ENCODE measurements at regions not wholly inside any gene's neighbourhood (a gene's known extent, or its start where the extent isn't known, plus 50 kb on each side); places are given as distances from the start of the nearest gene placed in this dataset.

DNA sequence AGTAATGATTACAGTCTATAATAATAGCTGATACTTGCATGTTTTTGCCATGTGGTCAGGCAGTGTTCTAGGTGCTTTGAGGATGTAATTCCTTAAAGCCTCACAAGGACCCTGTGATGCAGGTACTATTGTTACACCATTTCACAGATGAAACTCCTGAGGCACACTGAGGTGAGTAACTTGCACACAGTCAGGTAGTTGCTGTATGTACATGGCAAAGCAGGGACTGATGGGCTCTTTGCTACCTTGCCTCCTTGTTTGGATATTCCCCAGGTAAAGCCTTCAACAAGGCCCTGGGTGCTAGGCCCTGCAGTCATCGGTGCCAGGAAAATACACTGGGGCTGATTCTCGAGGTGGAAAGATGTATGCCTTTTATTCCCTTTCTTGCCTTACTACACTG, 317.5 kb downstream of the CXCL12 start:
- Mint-ChIP-seq H3K9me3 (no peaks in the 10 kb centered on the region), H3K27ac (no peak overlapping the region), H3K36me3 (ENCODE audit: low read depth) (no peaks in the 10 kb centered on the region), H3K27me3 (ENCODE audit: low read depth) (no peaks in the 10 kb centered on the region), H3K4me1 (ENCODE audit: low read depth) (no peaks in the 10 kb centered on the region), H3K4me3 (no peak overlapping the region)
- intact Hi-C loops (cut with micrococcal nuclease) = no loop called here
- DNase-seq = no peak
- CTCF ChIA-PET = no interaction called here

DNA sequence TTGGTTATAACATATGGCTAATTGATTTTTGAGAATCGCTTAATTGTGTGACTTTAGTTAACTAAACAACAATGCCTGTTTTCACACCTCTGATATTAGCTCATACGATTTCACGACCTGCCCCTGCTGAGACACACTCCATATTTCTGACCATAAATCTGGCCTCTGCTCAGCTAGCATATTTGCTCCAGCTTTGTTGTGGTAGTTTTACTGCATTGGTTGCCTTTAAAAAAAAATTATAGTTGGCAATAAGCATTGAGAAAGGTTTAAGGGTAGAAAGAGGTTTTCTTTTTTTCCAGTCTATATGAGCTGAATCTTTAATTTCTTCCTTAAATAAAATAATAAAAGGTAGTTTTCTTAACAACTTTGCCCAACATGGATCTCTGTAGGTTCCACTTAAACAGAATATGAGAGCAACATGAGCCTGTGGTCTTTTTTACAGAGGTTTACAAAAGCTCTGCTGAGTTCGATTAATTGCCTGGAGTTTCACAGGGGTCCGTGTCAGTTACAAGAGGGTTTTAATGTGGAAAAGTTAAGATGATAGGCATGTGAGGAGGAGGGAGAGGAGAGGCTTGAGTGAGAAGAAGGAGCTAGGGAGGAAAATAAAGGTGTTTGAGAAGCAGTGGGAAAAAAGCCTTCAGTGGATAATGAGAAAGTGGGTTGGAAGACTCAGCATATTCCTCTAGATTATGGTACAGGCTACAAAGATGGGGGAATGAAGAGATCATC, 318.2 kb downstream of the CXCL12 start:
- H3K9me3 Mint-ChIP-seq = no peaks in the 10 kb centered on the region
- no peaks in the 10 kb centered on the region for H3K27me3 Mint-ChIP-seq (ENCODE audit: low read depth)
- no peaks in the 10 kb centered on the region for H3K4me1 Mint-ChIP-seq (ENCODE audit: low read depth)
- intact Hi-C loops (cut with micrococcal nuclease) = no loop called here
- CTCF ChIA-PET = interaction anchor here (0.6 kb wide), 2 partner anchors 360 to 545 kb away, joined by 3 read pairs; no protein-coding TSS in a partner anchor
- H3K4me3 Mint-ChIP-seq = no peak overlapping the region
- H3K36me3 Mint-ChIP-seq (ENCODE audit: low read depth) = no peaks in the 10 kb centered on the region
- H3K27ac Mint-ChIP-seq = no peak overlapping the region
- DNase-seq = no peak

DNA sequence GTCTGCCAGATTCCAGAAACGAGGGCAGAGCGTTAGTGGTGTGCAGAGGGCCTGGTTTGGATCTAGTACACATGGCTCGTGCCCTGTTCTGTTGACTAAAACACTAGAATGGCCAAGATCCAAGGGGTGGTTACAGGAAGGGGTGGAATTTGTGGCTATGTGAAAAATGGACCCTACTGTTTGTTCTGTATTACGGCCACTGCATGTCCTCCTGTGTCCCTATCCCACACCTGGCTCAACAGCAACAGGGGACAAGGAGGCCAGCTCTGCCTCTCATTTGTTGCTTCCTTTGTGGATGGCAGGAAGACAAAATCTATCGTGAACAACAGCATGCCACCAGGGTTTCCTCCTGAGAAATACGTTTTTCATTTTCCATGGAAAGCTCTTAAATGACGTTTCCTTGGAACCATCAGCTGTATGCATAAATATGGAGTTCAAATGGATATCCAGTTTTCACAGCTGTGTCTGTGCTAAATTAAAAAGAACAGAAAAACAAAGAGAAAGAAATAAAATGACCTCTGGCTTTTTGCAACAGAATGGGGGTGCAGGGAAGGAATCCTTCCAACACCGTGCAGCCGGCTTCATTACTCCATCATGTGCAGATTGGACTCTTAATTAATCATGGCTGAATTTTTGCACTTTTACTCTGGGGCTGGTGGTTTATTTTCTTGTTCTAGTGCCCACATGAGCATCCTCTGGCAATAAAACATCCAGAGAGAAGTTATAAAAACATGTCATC, 318.9 kb downstream of the CXCL12 start:
- no peaks in the 10 kb centered on the region for H3K9me3 Mint-ChIP-seq
- H3K4me1 Mint-ChIP-seq (ENCODE audit: low read depth) = no peaks in the 10 kb centered on the region
- peaks cover 2% of the 10 kb centered on the region for H3K27me3 Mint-ChIP-seq (ENCODE audit: low read depth)
- no peak overlapping the region for H3K27ac Mint-ChIP-seq
- no peak overlapping the region for H3K4me3 Mint-ChIP-seq
- no peaks in the 10 kb centered on the region for H3K36me3 Mint-ChIP-seq (ENCODE audit: low read depth)
- CTCF ChIA-PET = interaction anchor here (0.6 kb wide), 1 partner anchor 546 kb away, joined by 3 read pairs; no protein-coding TSS in a partner anchor
- intact Hi-C loops (cut with micrococcal nuclease) = no loop called here
- DNase-seq = no peak

DNA sequence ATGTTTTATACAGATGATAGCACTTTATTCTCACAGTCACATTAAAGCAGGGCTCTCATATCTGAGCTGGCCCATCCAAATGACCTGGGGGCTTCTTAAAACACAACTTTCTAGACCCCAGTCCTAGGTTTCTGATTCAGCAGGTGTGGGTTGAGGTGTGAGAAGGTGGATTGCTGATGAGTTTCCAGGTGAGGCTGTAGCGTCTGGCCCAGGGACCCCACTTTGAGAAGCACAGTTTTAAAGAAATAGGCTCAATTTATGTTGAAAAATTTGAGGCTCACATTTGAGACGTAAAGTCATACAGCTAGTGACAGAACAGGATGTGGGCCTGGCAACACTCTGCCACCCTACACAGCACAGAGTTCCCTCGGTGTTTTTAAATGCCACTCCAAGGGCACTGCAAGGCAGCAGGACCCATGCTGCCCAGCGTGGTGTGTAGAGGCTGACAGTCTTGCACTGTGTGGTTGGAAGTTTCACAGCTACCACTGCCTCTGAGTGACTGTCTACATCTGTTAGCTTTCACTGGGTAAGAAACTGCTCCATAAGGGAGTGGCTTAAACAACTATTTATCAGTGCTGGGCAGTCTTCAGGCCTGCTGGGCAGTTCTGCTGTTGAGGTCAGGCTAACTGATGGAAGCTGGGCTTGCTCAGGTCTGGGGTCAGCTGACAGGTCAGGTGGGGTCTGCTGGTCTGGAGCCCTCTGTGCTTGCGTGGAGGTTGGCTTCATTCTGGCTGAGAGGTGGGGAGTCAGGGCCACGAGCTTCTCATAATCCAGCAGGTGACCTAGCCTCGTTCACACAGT, 319.7 kb downstream of the CXCL12 start:
- CTCF ChIA-PET = no interaction called here
- H3K27me3 Mint-ChIP-seq (ENCODE audit: low read depth) = peaks cover 2% of the 10 kb centered on the region
- H3K4me1 Mint-ChIP-seq (ENCODE audit: low read depth) = no peaks in the 10 kb centered on the region

DNA sequence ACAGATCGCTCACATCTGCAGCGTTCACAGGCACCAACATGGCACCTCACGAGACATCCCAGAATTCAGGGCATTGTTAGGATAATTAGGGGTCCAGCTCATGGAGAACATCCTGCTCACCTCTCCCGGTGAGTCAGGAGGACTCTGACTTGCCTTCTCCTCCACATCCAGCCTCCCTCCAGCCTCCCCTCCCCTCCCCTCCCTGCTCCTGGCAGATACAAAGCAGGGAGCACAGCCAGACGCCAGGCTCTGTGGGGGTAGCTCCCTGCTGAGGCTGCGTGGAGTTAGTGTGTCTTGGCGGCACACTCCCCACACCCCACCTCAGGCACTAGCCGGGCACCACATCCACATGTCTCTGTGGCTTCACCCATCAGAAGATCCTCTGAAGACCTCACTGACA, 320.6 kb downstream of the CXCL12 start:
- H3K4me1 Mint-ChIP-seq (ENCODE audit: low read depth) = no peaks in the 10 kb centered on the region
- no peaks in the 10 kb centered on the region for H3K36me3 Mint-ChIP-seq (ENCODE audit: low read depth)
- CTCF ChIA-PET = no interaction called here
- H3K27me3 Mint-ChIP-seq (ENCODE audit: low read depth) = peaks cover 2% of the 10 kb centered on the region
- no peaks in the 10 kb centered on the region for H3K9me3 Mint-ChIP-seq
- no peak for DNase-seq
- intact Hi-C loops (cut with micrococcal nuclease) = no loop called here
- H3K4me3 Mint-ChIP-seq = no peak overlapping the region
- no peak overlapping the region for H3K27ac Mint-ChIP-seq

More for the DNA sequence above, 319.7 kb downstream of the CXCL12 start:
- no peak for DNase-seq
- no peaks in the 10 kb centered on the region for H3K36me3 Mint-ChIP-seq (ENCODE audit: low read depth)
- intact Hi-C loops (cut with micrococcal nuclease) = no loop called here
- H3K9me3 Mint-ChIP-seq = no peaks in the 10 kb centered on the region
- no peak overlapping the region for H3K4me3 Mint-ChIP-seq
- no peak overlapping the region for H3K27ac Mint-ChIP-seq

DNA sequence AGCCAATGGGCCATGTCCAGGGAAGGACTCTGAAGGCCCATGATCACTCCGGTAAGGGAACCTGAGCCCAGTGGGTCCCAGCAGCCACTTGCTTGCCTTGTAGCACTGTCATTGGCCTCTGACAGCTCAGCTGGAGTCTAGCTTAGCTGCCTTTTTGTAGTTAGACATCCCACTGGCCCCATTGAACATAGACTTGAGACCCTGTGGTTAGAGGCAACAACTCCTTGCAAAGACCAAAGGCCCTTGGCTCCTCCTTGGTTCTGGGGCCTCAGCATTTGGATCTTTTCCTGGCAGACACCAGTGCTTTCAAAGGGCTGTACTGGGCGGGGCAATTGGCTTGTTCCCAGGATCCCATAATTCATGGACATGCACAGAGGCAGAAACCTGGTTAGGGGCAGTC, 321.2 kb downstream of the CXCL12 start:
- peaks cover 2% of the 10 kb centered on the region for H3K27me3 Mint-ChIP-seq (ENCODE audit: low read depth)

DNA sequence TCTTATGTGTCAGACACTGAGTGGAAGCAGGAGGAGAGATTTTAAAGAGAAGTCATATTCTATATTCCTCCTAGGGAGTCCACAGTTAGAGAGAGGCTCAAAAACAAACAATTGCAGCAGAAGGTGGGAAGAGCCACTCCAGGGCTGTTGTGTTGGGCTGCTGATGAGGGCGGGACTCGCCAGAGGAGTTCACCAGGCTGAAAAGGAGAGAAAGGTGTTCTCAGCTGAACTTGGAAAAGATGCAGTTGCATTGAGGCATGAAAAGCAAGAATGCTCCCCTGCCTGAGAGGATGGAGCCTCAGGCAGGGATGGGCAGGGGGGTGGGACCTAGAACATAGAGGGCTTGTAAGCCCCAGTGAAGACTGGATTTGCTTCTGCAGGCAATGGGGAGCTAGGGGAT, 324.2 kb downstream of the CXCL12 start:
- Mint-ChIP-seq H3K4me3 (no peak overlapping the region), H3K4me1 (ENCODE audit: low read depth) (no peaks in the 10 kb centered on the region), H3K36me3 (ENCODE audit: low read depth) (no peaks in the 10 kb centered on the region), H3K27ac (no peak overlapping the region), H3K9me3 (no peaks in the 10 kb centered on the region), H3K27me3 (ENCODE audit: low read depth) (peaks cover 9% of the 10 kb centered on the region)
- no peak for DNase-seq
- CTCF ChIA-PET = no interaction called here
- intact Hi-C loops (cut with micrococcal nuclease) = no loop called here

More for the DNA sequence above, 321.2 kb downstream of the CXCL12 start:
- no peaks in the 10 kb centered on the region for H3K36me3 Mint-ChIP-seq (ENCODE audit: low read depth)
- intact Hi-C loops (cut with micrococcal nuclease) = no loop called here
- no peaks in the 10 kb centered on the region for H3K9me3 Mint-ChIP-seq
- DNase-seq = no peak
- no peak overlapping the region for H3K27ac Mint-ChIP-seq
- no peaks in the 10 kb centered on the region for H3K4me1 Mint-ChIP-seq (ENCODE audit: low read depth)
- CTCF ChIA-PET = no interaction called here
- no peak overlapping the region for H3K4me3 Mint-ChIP-seq

DNA sequence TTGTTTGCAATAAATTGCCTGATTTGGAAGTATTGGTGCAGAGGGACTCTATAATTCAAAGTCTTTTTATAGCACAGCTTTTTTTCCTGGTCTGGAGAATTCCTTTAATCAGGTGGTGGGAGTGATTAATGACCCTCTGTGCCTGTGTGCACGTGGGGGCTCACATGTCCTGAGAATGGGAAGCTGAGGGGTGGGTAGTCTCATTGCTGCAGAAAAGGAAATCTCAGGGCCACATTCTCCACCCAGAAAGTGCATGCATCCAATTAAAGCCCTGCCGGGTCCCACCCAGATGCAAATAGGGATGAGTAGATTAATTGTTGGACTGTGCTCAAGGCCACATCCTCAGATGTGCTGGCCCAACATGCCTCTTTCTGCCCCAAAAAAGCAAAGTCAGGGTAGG, 324.7 kb downstream of the CXCL12 start:
- Mint-ChIP-seq H3K27ac (no peak overlapping the region), H3K9me3 (no peaks in the 10 kb centered on the region), H3K4me3 (no peak overlapping the region), H3K27me3 (ENCODE audit: low read depth) (peaks cover 9% of the 10 kb centered on the region), H3K36me3 (ENCODE audit: low read depth) (no peaks in the 10 kb centered on the region), H3K4me1 (ENCODE audit: low read depth) (no peaks in the 10 kb centered on the region)
- intact Hi-C loops (cut with micrococcal nuclease) = no loop called here
- DNase-seq = no peak
- CTCF ChIA-PET = no interaction called here

DNA sequence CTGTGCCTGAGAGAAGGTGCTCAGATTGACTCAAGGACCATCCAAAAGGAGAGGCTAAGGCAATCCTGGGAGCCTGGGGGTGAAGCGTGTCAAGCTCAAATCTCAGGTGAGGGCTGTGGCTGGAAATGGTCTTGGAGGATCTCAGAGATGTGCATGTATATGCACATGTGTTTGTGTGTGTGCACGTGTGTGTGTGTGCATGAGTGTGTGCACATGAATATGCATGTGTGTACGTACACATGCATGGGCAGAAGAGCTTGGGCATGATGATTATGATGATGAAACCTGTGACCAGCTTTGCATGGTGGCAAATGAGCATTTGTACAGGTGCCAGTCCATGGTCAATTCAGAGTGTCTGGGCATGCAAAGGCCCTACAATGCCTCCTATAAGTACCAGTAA, 326.6 kb downstream of the CXCL12 start:
- Mint-ChIP-seq H3K9me3 (no peaks in the 10 kb centered on the region), H3K27me3 (ENCODE audit: low read depth) (peaks cover 11% of the 10 kb centered on the region), H3K4me3 (no peak overlapping the region), H3K36me3 (ENCODE audit: low read depth) (no peaks in the 10 kb centered on the region), H3K27ac (no peak overlapping the region), H3K4me1 (ENCODE audit: low read depth) (no peaks in the 10 kb centered on the region)
- CTCF ChIA-PET = no interaction called here
- no peak for DNase-seq
- intact Hi-C loops (cut with micrococcal nuclease) = loop anchor here (10.0 kb wide), 1 partner anchor 797 kb away; no protein-coding TSS in a partner anchor

DNA sequence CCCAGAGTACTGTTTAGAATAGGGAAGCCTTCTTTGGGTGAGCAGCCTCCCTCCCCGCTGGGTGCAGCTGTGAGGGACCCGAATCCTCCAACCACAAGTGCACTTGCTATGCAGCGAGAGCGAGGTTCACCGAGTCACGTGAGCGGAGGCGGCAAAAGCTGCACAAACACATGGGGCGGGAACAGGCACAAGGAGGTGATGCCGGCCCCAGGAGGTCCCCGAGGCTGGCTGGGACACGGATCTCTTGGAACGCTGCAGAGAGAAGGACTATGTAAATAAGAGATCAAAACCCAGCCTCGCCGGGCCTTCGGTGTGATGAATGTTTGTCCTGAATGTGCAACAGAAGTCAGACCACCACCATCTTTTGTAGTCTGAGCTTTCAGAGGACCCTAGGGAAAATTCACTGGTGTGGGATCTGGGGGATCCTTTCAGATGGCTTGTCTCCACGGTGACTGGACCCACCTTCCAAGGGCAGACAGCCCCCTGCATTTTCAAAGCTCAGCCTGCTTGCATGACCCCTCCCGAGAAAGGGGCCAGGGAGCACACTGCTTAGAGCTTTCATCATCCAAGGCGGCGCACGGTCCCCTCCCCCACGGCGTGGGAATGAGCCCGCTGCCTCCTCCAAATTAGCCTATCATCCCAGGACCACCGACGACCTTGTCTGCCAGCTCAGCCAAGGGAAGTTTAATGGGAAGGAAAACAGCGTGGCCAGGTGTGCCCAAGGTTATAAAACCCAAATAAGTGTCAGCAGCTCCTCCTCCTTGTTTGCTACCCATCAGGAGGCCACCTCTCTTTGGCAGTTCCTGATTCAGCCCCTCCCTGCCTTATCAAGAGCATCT, 327.7 kb downstream of the CXCL12 start:
- H3K4me1 Mint-ChIP-seq (ENCODE audit: low read depth) = no peaks in the 10 kb centered on the region
- no peaks in the 10 kb centered on the region for H3K9me3 Mint-ChIP-seq
- H3K36me3 Mint-ChIP-seq (ENCODE audit: low read depth) = no peaks in the 10 kb centered on the region
- CTCF ChIA-PET = no interaction called here
- H3K27me3 Mint-ChIP-seq (ENCODE audit: low read depth) = peaks cover 15% of the 10 kb centered on the region
- intact Hi-C loops (cut with micrococcal nuclease) = loop anchor here (10.0 kb wide), 1 partner anchor 798 kb away; no protein-coding TSS in a partner anchor
- DNase-seq = no peak
- H3K27ac Mint-ChIP-seq = no peak overlapping the region
- H3K4me3 Mint-ChIP-seq = no peak overlapping the region

DNA sequence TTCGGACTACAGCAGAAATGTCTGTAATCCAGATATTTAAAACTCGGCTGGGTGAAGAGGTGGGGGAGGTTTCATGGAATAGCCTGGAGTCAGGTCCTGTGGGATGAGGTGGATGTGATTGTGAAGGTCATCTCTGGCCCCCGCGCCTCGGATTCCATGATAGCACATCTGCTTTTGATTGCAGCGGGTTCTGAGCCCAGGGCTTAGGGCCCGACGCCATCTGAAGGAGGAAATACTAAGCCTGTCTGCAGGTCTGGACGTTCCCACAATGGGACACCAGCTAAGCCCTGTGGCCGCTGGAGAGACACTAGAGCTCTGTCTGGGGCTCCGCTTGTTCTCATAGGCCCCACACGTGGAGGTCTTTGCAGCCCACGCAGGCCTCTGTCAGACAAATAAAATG, 328.7 kb downstream of the CXCL12 start:
- Mint-ChIP-seq H3K4me1 (ENCODE audit: low read depth) (no peaks in the 10 kb centered on the region), H3K27ac (no peak overlapping the region)

DNA sequence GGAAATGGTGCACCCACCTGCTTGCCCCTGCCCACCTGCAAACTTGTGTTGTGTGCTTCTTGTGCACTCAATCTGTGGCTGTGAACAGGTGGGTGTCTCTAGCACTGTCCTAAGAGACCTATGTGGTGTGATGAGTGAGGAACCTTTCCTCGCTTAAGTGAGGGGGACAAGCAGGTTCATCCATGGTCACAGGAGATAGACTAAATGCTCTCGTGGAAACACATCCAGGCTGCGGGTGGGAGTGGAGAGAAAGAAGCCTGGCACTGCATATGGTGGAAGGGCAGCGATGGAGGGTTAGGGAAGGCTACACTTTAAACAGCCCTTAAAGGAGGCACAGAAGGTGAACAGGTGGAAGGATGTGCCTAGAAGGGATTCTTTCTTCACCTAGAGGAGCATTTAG, 330.9 kb downstream of the CXCL12 start:
- intact Hi-C loops (cut with micrococcal nuclease) = loop anchor here (10.0 kb wide), 1 partner anchor 801 kb away; no protein-coding TSS in a partner anchor
- CTCF ChIA-PET = no interaction called here
- no peak overlapping the region for H3K4me3 Mint-ChIP-seq
- no peak overlapping the region for H3K27ac Mint-ChIP-seq
- no peak for DNase-seq
- peaks cover 19% of the 10 kb centered on the region for H3K27me3 Mint-ChIP-seq (ENCODE audit: low read depth)
- no peaks in the 10 kb centered on the region for H3K36me3 Mint-ChIP-seq (ENCODE audit: low read depth)
- H3K9me3 Mint-ChIP-seq = no peaks in the 10 kb centered on the region
- no peaks in the 10 kb centered on the region for H3K4me1 Mint-ChIP-seq (ENCODE audit: low read depth)

More for the DNA sequence above, 328.7 kb downstream of the CXCL12 start:
- H3K27me3 Mint-ChIP-seq (ENCODE audit: low read depth) = peaks cover 18% of the 10 kb centered on the region
- CTCF ChIA-PET = no interaction called here
- H3K36me3 Mint-ChIP-seq (ENCODE audit: low read depth) = no peaks in the 10 kb centered on the region
- H3K4me3 Mint-ChIP-seq = no peak overlapping the region
- no peaks in the 10 kb centered on the region for H3K9me3 Mint-ChIP-seq
- intact Hi-C loops (cut with micrococcal nuclease) = loop anchor here (10.0 kb wide), 1 partner anchor 799 kb away; no protein-coding TSS in a partner anchor
- no peak for DNase-seq

All from activated naive CD4-positive, alpha-beta T cell treated with anti-CD3 and anti-CD28 coated beads for 36 hours (primary cell).